HG02610 (cell line): ENCODE measurements at regions not wholly inside any gene's neighbourhood (a gene's known extent, or its start where the extent isn't known, plus 50 kb on each side); places are given as distances from the start of the nearest gene placed in this dataset.

ENCODE experiments used
- ATAC-seq: cut with Tn5 transposase; IDR thresholded peaks from one replicate; pipeline ENCODE4 v1.9.1; 2021; ENCODE audit warnings: mild to moderate bottlenecking, moderate library complexity; ENCODE audit not compliant: unreplicated experiment

DNA sequence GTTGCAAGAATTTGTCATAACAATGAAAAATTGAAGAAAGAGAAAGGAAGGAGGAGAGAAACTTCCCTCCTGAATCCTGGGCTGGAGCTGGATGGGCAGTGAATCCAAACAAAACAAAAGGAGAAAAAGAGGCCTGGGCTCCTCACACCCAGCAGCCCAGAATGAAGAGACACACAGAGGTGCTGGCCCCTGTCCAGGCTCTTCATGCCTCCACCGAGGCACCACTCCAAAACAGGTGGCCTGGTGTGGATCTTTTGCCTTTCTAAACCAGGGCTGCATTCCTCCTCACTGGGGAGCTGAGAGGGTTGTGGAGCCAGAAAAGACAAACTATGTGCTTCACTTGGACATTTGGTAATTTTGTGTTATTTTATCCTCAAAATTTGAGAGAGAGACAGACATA, 76.0 kb downstream of the FAM124B start:
- ATAC-seq = no peak

DNA sequence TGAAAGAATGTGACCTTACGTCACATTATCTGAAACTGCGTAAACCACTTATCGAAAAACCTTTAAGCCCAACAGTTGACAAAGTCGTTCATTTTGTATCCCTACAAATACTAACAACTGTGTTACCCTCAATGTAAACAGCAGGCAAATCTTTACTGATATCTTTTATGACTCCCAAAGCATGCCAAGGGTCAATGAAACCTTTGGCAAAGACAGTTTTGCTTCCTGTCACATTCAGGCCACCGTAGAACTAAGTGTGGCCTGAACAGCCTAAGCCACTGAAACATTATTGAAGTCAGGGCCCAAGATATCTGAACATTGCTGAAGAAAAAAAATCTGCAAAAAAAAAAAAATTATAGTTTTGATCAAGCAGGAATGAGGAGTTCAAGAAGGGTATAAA, 77.3 kb downstream of the FAM124B start:
- ATAC-seq = no peak

DNA sequence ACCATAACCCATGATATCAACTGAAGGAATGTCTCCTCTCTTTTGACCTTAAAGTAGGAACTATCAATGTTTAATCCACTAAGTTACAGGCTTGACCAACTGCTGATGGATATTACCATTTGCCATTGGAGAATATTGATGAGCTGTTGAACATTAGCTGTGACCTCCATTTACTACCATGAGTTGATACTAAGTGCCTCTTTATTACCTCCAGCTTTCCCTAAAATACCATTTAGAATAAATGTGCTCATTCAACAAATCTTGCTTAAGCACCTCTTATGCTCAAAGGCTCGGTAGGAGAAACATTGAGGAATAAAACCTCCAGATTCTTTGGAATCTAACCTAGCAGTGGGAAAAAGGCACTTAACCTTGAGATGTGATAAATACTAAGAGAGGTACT, 81.2 kb downstream of the FAM124B start:
- ATAC-seq = no peak

DNA sequence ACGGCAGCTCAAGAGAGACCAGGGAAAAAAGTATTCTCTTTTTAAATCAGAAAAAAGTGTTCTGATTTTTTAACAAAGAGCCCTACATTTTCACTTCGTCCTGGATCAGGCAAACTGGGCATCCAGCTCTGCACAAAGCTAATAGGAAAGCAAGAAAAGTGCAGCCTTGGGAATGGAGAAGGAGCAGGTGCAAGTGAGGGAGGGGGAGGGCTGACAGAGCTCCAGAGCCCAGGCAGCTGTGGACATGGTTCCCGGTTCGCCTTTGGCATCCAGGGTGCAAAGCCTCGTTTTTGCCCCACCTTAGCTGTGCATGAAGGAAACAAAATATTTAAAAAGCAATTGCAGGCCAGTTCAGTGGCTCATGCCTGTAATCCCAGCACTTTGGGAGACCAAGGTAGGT, 82.2 kb downstream of the FAM124B start:
- ATAC-seq = no peak

DNA sequence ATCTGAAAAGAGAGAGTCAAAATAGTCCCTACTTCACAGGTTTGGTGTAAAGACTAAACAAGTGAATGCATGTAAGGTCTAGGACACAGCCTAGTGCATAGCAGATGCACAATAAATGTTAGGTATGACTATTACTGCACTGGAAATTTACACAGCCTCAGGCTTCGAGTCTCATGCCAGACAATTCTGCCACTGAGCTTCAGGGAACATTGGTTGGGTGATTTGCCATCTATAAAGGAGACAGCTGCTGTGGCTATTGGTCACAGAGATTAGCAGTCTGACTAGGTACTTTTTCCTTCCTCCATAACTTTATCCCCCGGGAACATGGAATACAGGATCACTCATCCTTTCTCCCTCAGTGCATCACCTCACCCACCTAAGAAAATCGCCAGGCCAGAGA, 89.2 kb downstream of the FAM124B start:
- ATAC-seq = no peak

DNA sequence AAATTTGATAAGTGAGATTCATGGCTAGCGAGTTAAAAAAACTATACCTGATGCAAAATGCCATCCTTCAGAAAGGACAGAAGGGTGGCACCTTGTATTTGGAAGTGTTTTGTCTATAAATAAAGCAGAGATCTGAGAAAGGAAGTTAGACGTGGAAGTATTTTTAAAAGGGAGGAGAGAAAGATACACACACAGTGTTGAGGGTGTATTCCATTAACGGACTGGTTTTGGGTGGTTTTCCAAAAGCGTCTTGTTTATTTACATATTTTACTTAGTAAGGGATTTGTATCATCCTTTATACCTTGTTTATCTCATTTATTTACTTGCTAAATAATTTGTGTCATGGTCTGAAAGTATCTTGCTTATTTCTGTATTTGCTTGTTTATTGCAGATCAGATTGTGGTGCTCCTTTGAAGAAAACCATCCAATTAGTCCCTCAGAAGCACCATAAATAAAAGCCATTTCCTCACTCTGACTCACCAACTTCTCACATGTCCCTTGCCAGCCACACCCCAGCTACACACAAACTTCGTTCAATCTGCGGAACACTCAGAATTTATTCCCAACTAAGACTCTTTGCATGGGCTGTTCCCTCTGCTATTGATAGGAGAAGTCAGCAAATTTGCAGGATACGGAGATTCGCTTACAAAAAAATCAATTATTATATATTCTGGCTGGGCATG, 90.8 kb downstream of the FAM124B start:
- ATAC-seq = no peak

DNA sequence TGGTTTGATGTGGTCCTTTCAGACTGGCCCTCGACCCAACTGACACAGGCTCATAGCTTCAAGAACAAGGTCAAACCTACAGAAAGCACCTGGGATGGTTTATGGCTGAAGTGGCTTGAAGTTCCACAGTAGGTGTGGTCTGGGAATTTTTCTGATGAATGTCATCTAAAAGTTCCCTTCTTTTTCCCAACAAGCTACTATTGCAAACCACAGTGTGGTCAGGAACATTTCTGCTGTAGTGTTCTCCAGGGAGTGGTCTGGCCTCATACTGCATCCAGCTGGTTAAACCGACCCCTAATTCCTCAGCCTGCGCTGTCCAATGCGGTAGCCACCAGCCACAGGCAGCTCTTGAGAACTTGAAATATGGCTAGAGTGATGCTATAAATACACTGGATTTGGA, 92.7 kb downstream of the FAM124B start:
- no peak for ATAC-seq

DNA sequence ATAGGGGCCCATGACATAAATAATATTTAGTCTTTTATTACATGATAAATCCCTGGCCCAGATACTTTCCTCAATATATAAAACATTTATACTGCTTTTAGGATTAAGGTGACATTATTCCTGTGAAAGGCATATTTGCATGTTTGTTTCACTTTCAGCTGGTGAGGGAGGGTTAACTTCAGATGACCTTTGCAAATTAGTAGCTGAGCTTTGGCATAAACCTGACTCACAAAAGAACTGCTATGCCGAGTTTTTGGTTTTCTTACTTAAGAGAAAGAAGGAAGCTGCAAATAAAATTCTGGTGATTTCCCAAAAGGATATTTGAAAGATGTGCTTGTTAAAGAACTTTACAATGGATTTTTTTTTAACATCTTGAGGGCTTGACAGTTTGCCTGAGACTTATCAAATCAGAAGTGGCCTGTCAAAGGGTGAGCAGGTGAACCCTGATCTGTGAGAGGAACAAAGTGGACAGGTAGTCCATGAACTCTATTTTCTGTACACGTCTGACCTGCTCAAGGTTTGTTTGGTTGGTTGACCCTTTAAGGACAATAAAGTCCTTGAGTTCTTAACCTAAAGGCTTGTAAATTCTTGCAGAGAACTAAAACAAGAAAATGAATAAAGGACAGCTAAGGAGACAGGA, 93.5 kb downstream of the FAM124B start:
- ATAC-seq = peak; percentile 94

DNA sequence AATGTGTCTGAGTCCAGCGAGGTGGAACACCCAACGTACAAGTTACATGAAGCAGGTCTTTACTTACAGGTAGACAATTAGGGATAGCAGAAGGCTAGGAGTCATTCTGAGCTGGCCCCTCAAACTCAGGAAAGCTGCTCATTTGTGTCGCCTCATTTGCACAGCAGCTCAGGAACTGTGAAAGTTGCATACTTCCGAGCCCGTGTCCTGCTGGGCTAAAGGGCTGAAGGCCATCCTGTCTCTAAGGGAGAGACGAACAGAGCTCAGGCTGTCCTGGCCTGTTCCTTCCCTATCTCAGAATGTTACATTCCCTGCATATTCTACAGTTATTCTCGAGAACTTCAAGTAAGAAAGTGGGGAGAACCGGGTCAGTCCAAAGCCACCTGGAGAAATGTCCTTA, 99.0 kb downstream of the FAM124B start:
- no peak for ATAC-seq

DNA sequence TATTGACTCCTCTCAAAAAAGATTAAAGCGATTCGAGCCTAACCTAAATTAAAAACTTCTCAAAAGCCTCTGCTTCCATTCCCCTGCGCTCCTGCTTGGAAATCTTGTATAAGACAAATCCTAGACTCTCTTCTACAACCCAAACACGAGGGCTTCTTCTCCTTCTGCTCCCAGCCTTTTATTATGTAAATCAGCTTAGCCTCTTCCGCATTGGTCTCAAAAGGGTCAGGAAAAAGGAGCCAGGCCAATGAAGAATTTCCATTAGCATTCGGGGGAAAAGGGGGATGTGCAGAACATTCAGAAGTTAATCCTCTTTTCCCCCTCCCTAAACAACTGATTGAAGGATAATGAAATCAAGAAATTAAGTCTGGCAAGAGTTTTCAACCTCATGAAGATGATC, 107.9 kb downstream of the FAM124B start:
- ATAC-seq = no peak

DNA sequence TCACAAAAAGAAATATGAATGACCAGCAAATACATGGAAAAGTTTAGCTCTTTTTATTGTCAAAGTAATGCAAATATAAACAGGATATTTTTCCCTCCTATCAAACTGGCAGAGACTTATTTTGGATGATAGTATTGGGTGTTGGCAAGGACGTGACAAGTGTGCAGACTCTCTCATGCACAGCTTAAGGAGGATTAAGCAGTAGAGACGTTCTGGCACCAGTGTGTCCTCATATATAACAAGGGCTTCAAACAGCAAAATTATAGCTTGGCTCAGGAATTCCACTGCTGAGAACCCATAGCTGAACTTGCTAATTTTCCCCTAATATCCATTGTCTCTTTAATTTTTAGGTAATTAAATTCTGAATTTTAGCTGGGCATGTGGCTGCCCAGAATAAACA, 114.4 kb downstream of the FAM124B start:
- ATAC-seq = no peak

DNA sequence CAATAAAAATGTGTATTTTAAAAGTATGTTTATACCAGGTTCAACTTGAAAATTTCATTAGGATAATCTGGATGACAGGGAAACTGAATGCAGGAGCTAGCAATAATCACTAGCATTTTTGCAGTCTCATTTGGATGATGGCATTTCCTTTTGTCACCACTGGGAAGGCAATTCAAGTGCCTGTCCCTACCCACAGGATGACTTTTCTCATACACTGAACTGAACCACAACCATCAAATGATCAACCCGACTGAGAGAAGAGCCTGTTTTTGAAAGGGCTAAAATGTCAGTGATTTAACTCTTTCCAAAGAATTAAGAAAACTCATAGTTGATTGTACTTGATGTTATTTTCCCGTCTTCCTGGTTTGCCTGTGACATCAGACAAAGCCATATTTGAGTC, 115.0 kb downstream of the FAM124B start:
- ATAC-seq = no peak

DNA sequence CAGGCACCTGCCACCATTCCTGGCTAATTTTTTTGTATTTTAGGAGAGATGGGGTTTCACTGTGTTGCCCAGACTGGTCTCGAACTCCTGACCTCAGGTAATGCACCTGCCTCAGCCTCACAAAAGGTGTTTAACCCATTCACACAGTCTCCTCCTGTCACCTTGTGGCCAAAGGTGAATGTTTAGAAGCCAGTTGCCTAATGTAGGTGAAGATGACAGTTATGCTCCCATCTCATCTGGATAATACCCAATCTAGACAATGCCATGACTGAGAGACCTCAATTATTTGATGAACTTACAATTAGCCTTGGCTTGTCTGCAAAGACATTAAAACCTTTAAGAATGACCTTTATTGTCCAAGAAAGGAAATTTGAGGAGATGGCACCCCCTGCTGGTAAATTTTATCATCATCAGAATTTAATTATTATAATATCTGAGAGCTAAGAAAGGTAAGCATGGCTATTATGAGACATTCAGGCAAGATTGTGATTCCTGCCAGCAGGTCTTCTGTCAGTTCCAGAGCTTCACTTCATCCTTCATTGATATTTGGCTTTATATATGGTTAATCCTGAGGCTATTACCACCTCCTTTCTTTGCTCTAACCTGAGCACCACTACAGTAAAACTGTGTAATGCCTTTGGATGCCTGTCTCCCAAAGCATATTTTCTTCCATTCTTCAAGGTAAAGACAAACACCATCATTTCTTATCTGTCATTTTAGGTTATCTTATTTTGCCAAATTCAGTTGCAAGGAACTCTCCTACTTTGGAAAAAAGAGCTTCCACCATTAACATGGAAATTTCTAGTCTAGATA, 117.6 kb downstream of the FAM124B start:
- no peak for ATAC-seq

DNA sequence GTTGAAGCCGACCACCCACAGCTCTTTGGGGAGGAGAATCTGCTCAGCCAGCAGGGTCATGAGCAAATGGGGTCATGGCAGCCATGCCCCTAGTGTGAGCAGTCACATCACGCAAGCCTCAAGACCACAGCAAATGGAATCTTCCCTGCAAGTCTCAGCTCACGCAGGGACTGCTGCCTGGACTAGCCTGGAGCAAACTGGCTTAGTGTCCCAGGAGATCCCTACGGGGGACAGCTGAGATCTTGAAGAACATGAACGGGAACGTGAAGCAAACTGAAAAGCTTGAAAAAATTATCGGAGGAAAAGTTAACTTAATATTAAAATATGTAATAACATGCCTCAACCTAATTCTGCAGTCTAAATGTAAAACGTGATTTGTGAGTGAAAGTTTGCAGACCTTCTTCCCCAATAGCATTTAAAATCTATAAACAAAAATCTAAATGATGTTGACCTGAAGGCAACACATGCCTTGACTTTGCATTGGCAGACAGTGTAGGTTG, 118.4 kb downstream of the FAM124B start:
- ATAC-seq = no peak

DNA sequence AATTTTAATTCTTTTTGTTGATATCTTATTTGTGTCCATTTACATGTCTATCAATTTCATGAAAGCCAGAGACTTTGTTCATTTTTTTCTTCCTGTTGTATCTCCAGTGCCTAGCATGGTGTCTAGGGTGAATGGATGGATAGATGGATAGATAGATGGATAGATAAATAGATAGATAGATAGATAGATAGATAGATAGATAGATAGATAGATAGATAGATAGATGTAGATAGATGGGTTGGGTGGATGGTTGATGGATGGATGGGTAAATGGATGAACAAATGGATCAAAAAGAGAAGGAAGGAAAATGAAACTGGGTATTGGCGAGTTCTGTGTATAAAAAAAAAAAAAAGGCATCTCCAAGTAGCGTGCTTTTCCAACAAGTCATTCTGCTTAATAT, 120.5 kb downstream of the FAM124B start:
- no peak for ATAC-seq

DNA sequence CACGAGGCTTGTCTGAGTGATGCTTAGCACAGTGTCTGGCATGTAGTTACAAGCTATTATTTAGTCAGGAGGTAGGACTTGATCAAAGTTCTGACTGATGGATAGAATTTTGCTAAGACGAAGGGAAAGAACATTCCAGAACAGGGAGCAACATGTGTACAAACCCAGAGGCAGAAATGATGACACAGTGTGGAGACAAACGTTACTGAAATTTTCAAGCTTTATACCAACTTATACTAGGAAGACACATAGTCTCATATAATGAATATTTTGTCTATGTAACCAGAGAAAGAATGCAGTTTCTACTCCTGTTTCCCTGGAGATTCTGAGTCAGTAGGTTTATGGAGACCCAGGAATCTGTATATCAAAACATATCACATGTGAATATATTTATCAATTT, 123.4 kb downstream of the FAM124B start:
- ATAC-seq = no peak

DNA sequence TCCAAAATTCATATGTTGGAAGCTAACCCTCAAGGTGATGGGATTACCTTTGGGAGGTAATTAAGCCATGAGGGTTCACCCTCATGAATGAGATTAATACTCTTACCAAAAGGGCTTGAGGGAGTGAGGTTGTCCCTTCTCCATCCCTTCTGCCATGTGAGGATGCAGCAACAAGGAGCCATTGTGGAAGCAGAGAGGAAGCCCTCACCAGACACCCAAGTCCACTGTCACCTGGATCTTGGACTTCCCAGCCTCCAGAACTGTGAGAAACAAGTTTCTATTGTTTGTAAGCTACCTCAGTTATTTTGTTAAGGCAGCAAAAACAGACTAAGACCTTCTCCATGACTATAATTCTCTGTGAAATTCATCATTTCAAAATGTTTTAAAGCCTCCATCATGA, 125.7 kb downstream of the FAM124B start:
- no peak for ATAC-seq

DNA sequence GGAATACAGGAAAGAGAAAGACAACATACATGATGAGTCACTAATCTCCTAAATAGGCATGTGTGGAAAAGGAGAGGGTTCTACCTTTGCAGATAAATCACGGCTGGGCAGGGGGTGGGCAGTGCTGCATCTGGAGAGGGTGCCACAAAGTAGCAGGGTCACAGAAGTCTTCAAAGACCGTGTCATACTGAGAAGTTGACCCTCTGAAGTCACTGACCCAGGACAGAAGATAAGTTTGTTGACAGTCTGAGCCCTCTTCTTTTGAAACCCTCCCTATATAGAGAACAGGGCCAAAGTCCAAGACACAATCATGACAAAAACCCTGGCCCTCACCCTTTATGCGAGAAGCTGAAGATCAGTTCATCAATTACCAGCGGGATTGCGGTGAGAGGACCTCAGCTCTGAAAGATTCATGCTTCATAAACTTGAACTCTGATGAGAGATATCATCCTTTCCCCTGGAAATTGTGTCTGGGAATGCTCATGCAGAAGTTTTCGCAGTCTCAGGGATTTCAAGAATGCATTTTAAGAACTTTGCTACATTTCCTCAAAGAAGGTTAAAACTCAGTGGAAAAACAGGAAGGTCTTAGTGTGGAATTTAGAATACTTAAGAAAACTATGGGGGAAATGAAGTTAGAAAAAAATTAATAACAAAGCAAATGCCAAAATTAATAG, 129.5 kb downstream of the FAM124B start:
- no peak for ATAC-seq

DNA sequence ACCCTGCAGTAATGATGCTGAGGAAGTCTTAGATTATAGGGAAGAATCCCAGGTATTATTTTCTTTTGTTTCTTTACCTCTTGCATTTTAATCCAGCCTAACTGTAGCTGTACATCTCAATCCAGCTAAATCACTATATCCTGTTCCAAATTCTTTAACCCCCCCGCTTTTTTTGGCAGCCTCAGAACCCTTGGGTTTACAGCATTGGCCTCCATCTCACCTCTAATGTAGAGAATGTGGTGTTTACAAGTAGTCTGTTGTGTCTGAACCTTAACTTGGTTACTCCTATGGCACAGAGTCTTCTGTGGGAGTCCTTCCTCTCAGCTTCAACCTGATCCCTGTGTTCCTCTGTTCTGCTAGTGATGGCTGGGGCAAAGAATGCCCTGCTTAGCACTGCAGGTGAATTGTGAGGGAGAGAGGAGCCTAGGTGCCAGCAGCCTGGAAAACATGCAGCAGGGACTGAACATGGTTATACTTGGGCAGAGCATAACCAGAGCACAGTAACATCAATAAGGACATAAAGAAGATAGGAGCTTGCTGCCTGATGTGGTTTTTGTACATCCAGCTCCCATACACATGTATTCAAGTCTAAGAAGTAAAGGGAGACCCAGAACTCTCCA, 130.2 kb downstream of the FAM124B start:
- no peak for ATAC-seq

DNA sequence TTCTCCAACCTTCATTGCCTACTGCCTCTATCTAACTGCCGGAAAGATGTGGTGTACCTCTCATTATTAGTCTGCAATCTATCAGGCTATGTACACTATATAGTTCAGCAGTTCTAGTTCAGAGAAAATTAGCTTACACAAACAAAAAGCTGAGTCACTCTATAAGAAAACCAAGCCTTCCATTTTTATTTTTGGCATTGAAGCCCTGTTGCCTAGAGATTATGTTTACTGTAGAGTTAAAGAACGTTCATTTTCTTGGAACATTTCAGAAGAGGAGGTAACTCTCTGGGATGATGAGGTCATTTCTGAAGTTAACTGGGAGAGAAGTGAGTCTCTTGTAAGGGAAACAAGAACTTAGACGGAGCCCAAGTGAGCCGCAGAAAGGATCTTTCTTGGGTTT, 133.5 kb downstream of the FAM124B start:
- no peak for ATAC-seq

DNA sequence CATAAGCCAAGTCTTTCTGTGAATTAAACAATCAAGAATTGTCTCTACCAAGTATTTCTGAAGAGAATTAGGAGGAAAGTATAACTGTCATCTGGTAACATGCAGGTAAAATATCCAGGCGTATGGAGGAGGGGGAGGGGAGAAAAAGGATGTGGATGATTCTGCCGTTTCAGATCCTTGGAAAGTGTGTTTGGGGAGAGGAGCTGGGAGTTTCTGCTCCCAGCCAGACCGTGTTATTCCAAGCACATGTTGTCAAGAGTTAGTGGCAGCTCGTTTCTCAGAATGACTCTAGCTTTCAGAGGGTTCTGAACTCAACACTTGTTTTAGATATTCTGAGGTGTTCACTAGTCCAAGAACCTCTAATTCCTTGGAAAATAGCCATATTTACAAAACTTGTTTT, 137.6 kb downstream of the FAM124B start:
- no peak for ATAC-seq
